HEK293T (cell line): ENCODE measurements at regions not wholly inside any gene's neighbourhood (a gene's known extent, or its start where the extent isn't known, plus 50 kb on each side); places are given as distances from the start of the nearest gene placed in this dataset.

Source experiments
- CTCF ChIA-PET: fragments of 350-600 bp; formaldehyde crosslinking; extraction: SDS; loops from one replicate; lab custom pipeline; 2021; ENCODE audit warnings: antibody characterized with exemption, inconsistent platforms; lab: Yijun Ruan, JAX
- POLR2A ChIA-PET: fragments of 350-600 bp; formaldehyde crosslinking; extraction: SDS; loops from one replicate; lab custom pipeline; 2020; ENCODE audit warnings: antibody characterized with exemption, inconsistent platforms; lab: Yijun Ruan, JAX
- DNase-seq: peaks from one replicate; pipeline ENCODE4 v3.0.0; 2012; ENCODE audit warnings: mixed read lengths; ENCODE audit errors: extremely low spot score
- ARNT ChIP-seq: fragments of 450-650 bp; IDR thresholded peaks from 2 replicates; pipeline ENCODE4 v1.6.1; 2017; ENCODE audit warnings: mild to moderate bottlenecking
- BHLHE40 ChIP-seq: fragments of 450-650 bp; IDR thresholded peaks from 2 replicates; pipeline ENCODE4 v1.6.1; 2016; ENCODE audit warnings: mild to moderate bottlenecking, moderate library complexity, borderline replicate concordance
- CTBP1 ChIP-seq: fragments of 450-650 bp; IDR thresholded peaks from 2 replicates; pipeline ENCODE4 v1.6.1; 2016; ENCODE audit warnings: borderline replicate concordance
- ELF4 ChIP-seq: fragments of 450-650 bp; IDR thresholded peaks from 2 replicates; pipeline ENCODE4 v1.6.1; 2017; ENCODE audit warnings: antibody characterized with exemption
- FOXA1 ChIP-seq: fragments of 450-650 bp; IDR thresholded peaks from 2 replicates; pipeline ENCODE4 v1.6.1; 2016; ENCODE audit warnings: mild to moderate bottlenecking
- FOXK2 ChIP-seq: fragments of 450-650 bp; IDR thresholded peaks from 2 replicates; pipeline ENCODE4 v1.6.1; 2016; ENCODE audit warnings: mild to moderate bottlenecking
- FOXM1 ChIP-seq: fragments of 450-650 bp; IDR thresholded peaks from 2 replicates; pipeline ENCODE4 v1.6.1; 2017; ENCODE audit warnings: mild to moderate bottlenecking, borderline replicate concordance
- HDGF ChIP-seq: fragments of 450-650 bp; IDR thresholded peaks from 2 replicates; pipeline ENCODE4 v1.6.1; 2017; ENCODE audit warnings: antibody characterized with exemption, borderline replicate concordance
- L3MBTL2 ChIP-seq: fragments of 450-650 bp; conservative IDR thresholded peaks from 2 replicates; pipeline ENCODE4 v1.6.1; 2016; ENCODE audit warnings: mild to moderate bottlenecking
- LEF1 ChIP-seq: fragments of 450-650 bp; IDR thresholded peaks from 2 replicates; pipeline ENCODE4 v1.6.1; 2017; ENCODE audit warnings: mild to moderate bottlenecking, borderline replicate concordance
- NFRKB ChIP-seq: fragments of 450-650 bp; IDR thresholded peaks from 2 replicates; pipeline ENCODE4 v1.6.1; 2016; ENCODE audit warnings: mild to moderate bottlenecking, moderate library complexity
- SP1 ChIP-seq: fragments of 450-650 bp; IDR thresholded peaks from 2 replicates; pipeline ENCODE4 v1.6.1; 2017
- SUZ12 ChIP-seq: fragments of 450-650 bp; IDR thresholded peaks from 2 replicates; pipeline ENCODE4 v1.6.1; 2016; ENCODE audit warnings: mild to moderate bottlenecking
- TARDBP ChIP-seq: fragments of 450-650 bp; IDR thresholded peaks from 2 replicates; pipeline ENCODE4 v1.6.1; 2016
- ZNF384 ChIP-seq: fragments of 450-650 bp; IDR thresholded peaks from 2 replicates; pipeline ENCODE4 v1.6.1; 2016
- TF ChIP-seq, protein P1 (sequence below): fragments of 450-650 bp; IDR thresholded peaks from 2 replicates; pipeline ENCODE4 v1.6.1; 2016

DNA sequence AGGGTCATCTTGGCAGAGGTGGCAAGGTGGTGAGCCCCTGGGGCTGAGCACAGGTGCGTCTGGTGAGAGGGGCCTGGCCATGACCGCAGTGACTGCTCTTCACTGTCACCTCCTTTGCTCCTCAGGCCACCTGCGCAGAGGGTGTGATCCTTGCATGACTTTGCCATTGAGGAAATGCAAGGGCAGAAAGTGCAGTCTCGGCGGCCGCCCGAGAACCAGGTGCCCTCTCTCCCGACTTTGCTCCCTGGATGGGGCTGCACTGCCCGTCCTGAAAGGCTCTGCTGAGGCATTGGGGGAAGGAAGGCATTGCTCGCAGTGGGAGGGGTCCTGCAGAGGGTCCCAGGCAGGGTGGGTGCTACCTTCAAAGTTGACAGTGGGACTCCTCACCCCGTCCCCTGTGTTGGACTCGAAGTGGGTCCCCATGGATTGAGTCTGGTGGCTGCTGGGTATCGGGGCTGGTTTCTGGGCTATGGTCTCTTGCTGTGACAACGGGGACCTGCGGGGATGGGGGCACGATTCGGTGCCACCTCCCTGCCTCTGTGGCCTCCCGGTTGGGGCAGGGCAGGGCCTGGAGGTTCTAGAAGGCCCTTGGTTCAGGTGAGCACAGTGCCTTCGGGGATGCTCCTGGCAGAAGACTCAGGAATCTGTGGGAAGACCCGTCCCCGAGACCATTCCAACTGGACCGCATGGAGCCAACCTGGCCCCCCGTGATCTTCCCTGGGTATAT, 1239.4 kb downstream of the BRD1 start:
- no peak for DNase-seq
- ChIA-PET CTCF (no interaction called here), POLR2A (no interaction called here)
- TF ChIP-seq SUZ12: no peak
- no peak for TF ChIP-seq SP1
- no peak for TF ChIP-seq HDGF
- no peak for TF ChIP-seq FOXA1
- TF ChIP-seq ARNT: no peak
- TF ChIP-seq NFRKB: no peak
- no peak for TF ChIP-seq ELF4
- TF ChIP-seq CTBP1: no peak
- TF ChIP-seq, protein P1, sequence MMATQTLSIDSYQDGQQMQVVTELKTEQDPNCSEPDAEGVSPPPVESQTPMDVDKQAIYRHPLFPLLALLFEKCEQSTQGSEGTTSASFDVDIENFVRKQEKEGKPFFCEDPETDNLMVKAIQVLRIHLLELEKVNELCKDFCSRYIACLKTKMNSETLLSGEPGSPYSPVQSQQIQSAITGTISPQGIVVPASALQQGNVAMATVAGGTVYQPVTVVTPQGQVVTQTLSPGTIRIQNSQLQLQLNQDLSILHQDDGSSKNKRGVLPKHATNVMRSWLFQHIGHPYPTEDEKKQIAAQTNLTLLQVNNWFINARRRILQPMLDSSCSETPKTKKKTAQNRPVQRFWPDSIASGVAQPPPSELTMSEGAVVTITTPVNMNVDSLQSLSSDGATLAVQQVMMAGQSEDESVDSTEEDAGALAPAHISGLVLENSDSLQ: no peak
- TF ChIP-seq LEF1: no peak
- TF ChIP-seq FOXK2: no peak
- no peak for TF ChIP-seq TARDBP
- no peak for TF ChIP-seq L3MBTL2
- no peak for TF ChIP-seq FOXM1
- no peak for TF ChIP-seq ZNF384
- TF ChIP-seq BHLHE40: no peak

GRCh38 chr22:48587236-48587865, 1240.3 kb downstream of the BRD1 start:
- TF ChIP-seq NFRKB: no peak
- no peak for TF ChIP-seq FOXK2
- TF ChIP-seq, protein P1: no peak
- TF ChIP-seq LEF1: no peak
- TF ChIP-seq HDGF: no peak
- TF ChIP-seq ELF4: no peak
- no peak for TF ChIP-seq SP1
- TF ChIP-seq FOXA1: no peak
- no peak for TF ChIP-seq BHLHE40
- TF ChIP-seq ZNF384: no peak
- no peak for TF ChIP-seq CTBP1
- no peak for TF ChIP-seq TARDBP
- no peak for TF ChIP-seq L3MBTL2
- no peak for TF ChIP-seq ARNT
- TF ChIP-seq SUZ12: no peak
- TF ChIP-seq FOXM1: no peak
- POLR2A ChIA-PET: no interaction called here
- CTCF ChIA-PET: no interaction called here
- DNase-seq: no peak

DNA sequence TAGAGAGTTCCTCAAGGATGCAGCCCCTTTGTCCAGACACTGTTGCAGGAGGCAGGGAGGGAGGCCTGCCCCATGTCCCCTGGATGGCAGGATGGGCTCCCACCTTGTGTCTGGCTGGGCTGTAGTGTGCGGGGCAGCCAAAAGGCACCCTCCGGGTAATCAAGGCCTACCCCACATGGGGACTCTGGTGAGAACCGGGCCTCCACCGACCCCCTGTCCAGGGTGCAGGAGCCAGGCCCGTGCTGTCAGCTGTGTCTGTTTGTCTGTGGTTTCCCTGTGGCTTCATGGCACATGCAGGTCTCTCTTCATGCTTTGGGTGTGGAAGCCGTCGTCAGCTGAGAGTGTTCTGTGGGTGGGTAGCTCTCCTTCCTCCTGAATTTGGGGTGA, 1240.9 kb downstream of the BRD1 start:
- ChIA-PET POLR2A (no interaction called here), CTCF (no interaction called here)
- no peak for DNase-seq
- TF ChIP-seq NFRKB: no peak
- TF ChIP-seq SUZ12: no peak
- no peak for TF ChIP-seq ARNT
- TF ChIP-seq HDGF: no peak
- no peak for TF ChIP-seq FOXK2
- no peak for TF ChIP-seq FOXM1
- no peak for TF ChIP-seq SP1
- TF ChIP-seq, protein P1: no peak
- TF ChIP-seq L3MBTL2: no peak
- no peak for TF ChIP-seq CTBP1
- no peak for TF ChIP-seq FOXA1
- TF ChIP-seq ELF4: no peak
- no peak for TF ChIP-seq TARDBP
- TF ChIP-seq BHLHE40: no peak
- no peak for TF ChIP-seq ZNF384
- TF ChIP-seq LEF1: no peak

- CTCF ChIA-PET: no interaction called here
- POLR2A ChIA-PET: no interaction called here
- TF ChIP-seq SUZ12: no peak
- TF ChIP-seq HDGF: no peak
- no peak for TF ChIP-seq FOXM1
- TF ChIP-seq ZNF384: no peak
- TF ChIP-seq CTBP1: no peak
- no peak for TF ChIP-seq L3MBTL2
- TF ChIP-seq LEF1: no peak
- TF ChIP-seq, protein P1: no peak
- TF ChIP-seq BHLHE40: no peak
- TF ChIP-seq FOXK2: no peak
- no peak for TF ChIP-seq NFRKB
- no peak for TF ChIP-seq FOXA1
- TF ChIP-seq ARNT: no peak
- no peak for TF ChIP-seq TARDBP
- no peak for TF ChIP-seq ELF4
- DNase-seq: no peak
Observed at GRCh38 chr22:48585916-48586798, 1241.5 kb downstream of the BRD1 start.
